Cardiac muscle cell (in vitro differentiated cells and primary cell): ENCODE measurements at regions not wholly inside any gene's neighbourhood (a gene's known extent, or its start where the extent isn't known, plus 50 kb on each side); places are given as distances from the start of the nearest gene placed in this dataset.

Experiments used
- DNase-seq, 2 donors: peaks; one replicate each; pipeline versions ENCODE4 v3.0.0 to v3.0.0-alpha.2; 2010 to 2017; ENCODE audit warnings: low read depth in 1 of 2, low spot score in 1 of 2
- H3K27ac ChIP-seq: fragments of 200-600 bp; sonication (generic); 2 replicates; pipeline ENCODE4 v1.5.1; 2016
- H3K27me3 ChIP-seq: fragments of 200-600 bp; sonication (generic); 2 replicates; pipeline ENCODE4 v1.6.0; 2016; ENCODE audit warnings: control low read depth
- H3K36me3 ChIP-seq: fragments of 200-600 bp; sonication (generic); 2 replicates; pipeline ENCODE4 v1.5.1; 2016; ENCODE audit warnings: control low read depth
- H3K4me1 ChIP-seq: fragments of 200-600 bp; sonication (generic); 2 replicates; pipeline ENCODE4 v1.8.1; 2017; ENCODE audit warnings: low read depth, mild to moderate bottlenecking, mixed run types
- H3K4me3 ChIP-seq: fragments of 200-600 bp; sonication (generic); 2 replicates; pipeline ENCODE4 v1.5.1; 2016; ENCODE audit warnings: mild to moderate bottlenecking
- H3K9me3 ChIP-seq: fragments of 200-600 bp; sonication (generic); 2 replicates; pipeline ENCODE4 v1.5.1; 2017; ENCODE audit warnings: low read depth, mild to moderate bottlenecking, control low read depth
- TF ChIP-seq, protein P1 (sequence below): IDR thresholded peaks from 2 replicates; pipeline ENCODE4 v1.5.1; 2012; ENCODE audit warnings: low read depth, mild to moderate bottlenecking, low read length

DNA sequence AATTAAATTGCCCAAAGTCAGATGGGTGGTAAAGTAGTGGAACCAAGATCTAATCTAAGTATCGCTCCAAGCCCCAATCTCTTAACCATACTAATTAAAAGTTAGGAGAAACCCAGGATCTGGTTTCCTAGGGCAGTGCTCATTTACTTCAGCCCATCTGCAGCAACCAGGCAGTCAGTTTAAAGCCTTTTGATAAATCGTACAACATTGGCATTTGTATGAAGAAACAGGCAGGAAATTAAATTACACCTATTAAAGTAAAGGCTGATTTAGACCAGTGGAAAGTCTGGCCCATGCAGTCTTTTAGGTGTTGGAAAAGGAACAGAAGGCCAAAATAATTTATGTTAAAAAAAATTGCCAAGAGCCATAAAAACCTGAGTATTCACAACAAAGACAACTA, 594.4 kb upstream of the UBE2E2 start:
- Histone ChIP-seq H3K9me3 (no peaks in the 10 kb centered on the region), H3K36me3 (no peaks in the 10 kb centered on the region), H3K27ac (no peak overlapping the region), H3K27me3 (no peaks in the 10 kb centered on the region), H3K4me3 (no peak overlapping the region), H3K4me1 (no peaks in the 10 kb centered on the region)
- DNase-seq = no peak
- TF ChIP-seq, protein P1, sequence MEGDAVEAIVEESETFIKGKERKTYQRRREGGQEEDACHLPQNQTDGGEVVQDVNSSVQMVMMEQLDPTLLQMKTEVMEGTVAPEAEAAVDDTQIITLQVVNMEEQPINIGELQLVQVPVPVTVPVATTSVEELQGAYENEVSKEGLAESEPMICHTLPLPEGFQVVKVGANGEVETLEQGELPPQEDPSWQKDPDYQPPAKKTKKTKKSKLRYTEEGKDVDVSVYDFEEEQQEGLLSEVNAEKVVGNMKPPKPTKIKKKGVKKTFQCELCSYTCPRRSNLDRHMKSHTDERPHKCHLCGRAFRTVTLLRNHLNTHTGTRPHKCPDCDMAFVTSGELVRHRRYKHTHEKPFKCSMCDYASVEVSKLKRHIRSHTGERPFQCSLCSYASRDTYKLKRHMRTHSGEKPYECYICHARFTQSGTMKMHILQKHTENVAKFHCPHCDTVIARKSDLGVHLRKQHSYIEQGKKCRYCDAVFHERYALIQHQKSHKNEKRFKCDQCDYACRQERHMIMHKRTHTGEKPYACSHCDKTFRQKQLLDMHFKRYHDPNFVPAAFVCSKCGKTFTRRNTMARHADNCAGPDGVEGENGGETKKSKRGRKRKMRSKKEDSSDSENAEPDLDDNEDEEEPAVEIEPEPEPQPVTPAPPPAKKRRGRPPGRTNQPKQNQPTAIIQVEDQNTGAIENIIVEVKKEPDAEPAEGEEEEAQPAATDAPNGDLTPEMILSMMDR = no peak

- no peak for DNase-seq
- Histone ChIP-seq H3K4me3 (no peak overlapping the region), H3K27ac (no peak overlapping the region), H3K36me3 (no peaks in the 10 kb centered on the region), H3K27me3 (no peaks in the 10 kb centered on the region), H3K9me3 (no peaks in the 10 kb centered on the region), H3K4me1 (no peaks in the 10 kb centered on the region)
- TF ChIP-seq, protein P1 = no peak
Observed at GRCh38 chr3:22609139-22609538, 594.0 kb upstream of the UBE2E2 start.

DNA sequence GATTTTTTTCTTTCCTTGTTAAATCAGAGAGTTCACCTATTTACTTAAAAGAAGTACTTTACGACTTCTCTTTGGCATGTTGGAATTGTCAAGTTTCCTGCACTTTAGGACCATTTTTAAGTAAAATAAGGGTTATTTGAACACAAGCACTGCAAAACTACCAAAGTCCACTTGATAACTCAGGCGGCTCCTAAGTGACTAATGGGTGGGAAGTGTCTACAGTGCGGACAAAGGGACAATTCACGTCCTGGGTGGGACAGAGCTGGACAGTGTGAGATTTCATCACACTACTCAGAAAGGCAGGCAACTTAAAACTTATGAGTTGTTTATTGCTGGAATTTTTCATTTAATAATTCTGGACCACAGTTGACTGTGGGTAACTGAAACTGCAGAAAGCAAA, 590.2 kb upstream of the UBE2E2 start:
- Histone ChIP-seq H3K27ac (no peak overlapping the region), H3K4me1 (no peaks in the 10 kb centered on the region), H3K4me3 (no peak overlapping the region), H3K27me3 (peaks cover 3% of the 10 kb centered on the region), H3K9me3 (no peaks in the 10 kb centered on the region), H3K36me3 (no peaks in the 10 kb centered on the region)
- DNase-seq = no peak
- TF ChIP-seq, protein P1 = no peak

DNA sequence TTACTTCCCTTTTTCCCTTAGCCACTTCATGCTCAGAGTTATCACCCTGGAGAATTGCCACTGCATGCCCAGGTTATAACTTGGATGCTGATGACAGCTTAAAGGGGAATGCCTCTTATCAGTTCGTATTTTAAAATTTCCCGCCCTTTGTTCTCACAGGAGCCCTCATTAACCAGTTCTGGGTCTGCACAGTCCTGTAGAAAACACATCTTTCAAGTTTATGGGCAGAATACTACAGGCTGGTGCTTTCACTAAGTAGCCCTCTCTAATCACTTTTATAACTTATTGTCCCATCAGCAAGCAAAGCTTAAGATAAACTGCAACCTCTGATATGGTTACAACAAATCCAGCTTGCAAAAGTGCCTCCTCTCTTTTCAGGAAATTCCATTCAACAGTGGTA, 587.3 kb upstream of the UBE2E2 start:
- H3K4me3 ChIP-seq = no peak overlapping the region
- no peak overlapping the region for H3K27ac ChIP-seq
- DNase-seq = peak in 1 of 2 donors; percentile 45
- H3K9me3 ChIP-seq = no peaks in the 10 kb centered on the region
- H3K36me3 ChIP-seq = no peaks in the 10 kb centered on the region
- peaks cover 3% of the 10 kb centered on the region for H3K27me3 ChIP-seq
- no peaks in the 10 kb centered on the region for H3K4me1 ChIP-seq
- TF ChIP-seq, protein P1 = no peak

DNA sequence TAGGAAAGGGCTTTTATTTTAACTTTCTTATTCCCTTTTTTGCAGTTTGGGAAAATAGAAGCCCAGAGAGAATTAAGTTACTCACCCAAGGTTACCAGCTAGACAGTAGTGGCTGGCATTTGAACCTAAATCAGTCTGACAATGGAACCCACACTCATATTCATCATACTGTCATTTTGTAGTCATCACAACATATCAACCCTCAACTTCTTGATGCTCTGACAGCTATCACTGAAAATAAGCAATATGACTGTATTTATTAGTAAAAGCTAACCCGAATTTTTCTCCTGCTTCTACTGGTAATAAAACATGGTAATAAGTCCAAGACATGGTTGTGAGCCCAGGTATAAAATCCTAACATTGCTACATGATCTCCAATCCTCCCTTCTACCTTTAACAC, 585.8 kb upstream of the UBE2E2 start:
- peaks cover 3% of the 10 kb centered on the region for H3K27me3 ChIP-seq
- TF ChIP-seq, protein P1 = no peak
- no peak overlapping the region for H3K27ac ChIP-seq
- no peak for DNase-seq
- no peaks in the 10 kb centered on the region for H3K36me3 ChIP-seq
- no peaks in the 10 kb centered on the region for H3K4me1 ChIP-seq
- H3K4me3 ChIP-seq = no peak overlapping the region
- no peaks in the 10 kb centered on the region for H3K9me3 ChIP-seq

DNA sequence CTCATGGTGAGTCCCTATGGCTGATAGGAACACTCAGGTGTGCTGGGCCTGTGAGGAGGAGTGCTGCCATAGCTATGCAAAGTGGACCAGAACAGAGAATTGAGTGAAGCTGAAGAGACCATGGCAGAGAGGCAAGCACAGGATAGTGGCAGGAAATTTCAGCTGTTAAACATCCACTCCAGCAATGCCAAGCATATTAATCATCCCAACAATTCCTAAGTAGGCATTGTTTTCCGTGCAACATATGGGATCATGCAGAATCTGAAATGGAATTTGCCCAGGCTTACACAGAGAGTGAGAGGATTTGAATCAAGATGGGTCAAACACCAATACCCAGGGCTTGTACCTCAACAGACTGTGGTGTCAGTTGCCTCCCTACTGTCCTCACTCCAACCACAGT, 582.6 kb upstream of the UBE2E2 start:
- Histone ChIP-seq H3K9me3 (no peaks in the 10 kb centered on the region), H3K27ac (no peak overlapping the region), H3K4me1 (no peaks in the 10 kb centered on the region), H3K36me3 (no peaks in the 10 kb centered on the region), H3K27me3 (peaks cover 3% of the 10 kb centered on the region), H3K4me3 (no peak overlapping the region)
- no peak for DNase-seq
- TF ChIP-seq, protein P1 = no peak
